Peyer's patch (tissue), 4 donors: ENCODE measurements at regions not wholly inside any gene's neighbourhood (a gene's known extent, or its start where the extent isn't known, plus 50 kb on each side); places are given as distances from the start of the nearest gene placed in this dataset.

Source experiments
- CTCF ChIP-seq, 6 experiments: fragments of 450-650 bp in 4 of 6; fragments of 200-600 bp in 2 of 6; sonication (generic) in 1 of 6; IDR thresholded peaks; one replicate each; pipeline ENCODE4 v1.5.1; 2017 to 2019; ENCODE audit warnings: antibody characterized with exemption in 6 of 6, mild to moderate bottlenecking in 3 of 6, moderate library complexity in 1 of 6
- POLR2A ChIP-seq, 2 donors: fragments of 450-650 bp; IDR thresholded peaks; one replicate each; pipeline ENCODE4 v1.5.1; 2017; ENCODE audit warnings: antibody characterized with exemption in 2 of 2, mild to moderate bottlenecking in 2 of 2, moderate library complexity in 2 of 2

GRCh38 chr5:89728134-89728533, 681.4 kb downstream of the CETN3 start:
- no peak for TF ChIP-seq CTCF (IDR thresholded peaks at IDR 0.05)
- no peak for TF ChIP-seq POLR2A (IDR thresholded peaks at IDR 0.05)
